ENCODE measurements at regions not wholly inside any gene's neighbourhood (a gene's known extent, or its start where the extent isn't known, plus 50 kb on each side); places are given as distances from the start of the nearest gene placed in this dataset.

DNA sequence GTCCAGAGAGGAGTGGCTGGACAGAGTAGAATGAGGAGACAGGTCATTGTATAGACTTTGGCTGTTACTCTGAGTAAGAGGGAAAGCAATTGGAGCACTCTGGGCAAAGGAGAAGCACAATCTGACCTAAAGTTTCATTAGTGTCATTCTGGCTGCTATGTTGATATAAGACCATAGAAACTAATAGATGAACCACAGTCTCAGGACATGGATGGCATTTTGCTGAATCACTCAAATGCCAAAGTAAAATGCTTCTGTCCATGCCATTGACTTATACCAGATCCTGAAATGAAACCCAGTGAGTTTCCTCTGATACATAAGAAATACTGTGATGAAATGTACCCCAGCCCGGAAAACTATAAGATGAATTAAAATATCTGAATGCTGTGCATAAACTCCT lies 65.8 kb upstream of the COCH start:
- H2AFZ ChIP-seq (ENCODE audit: low read depth, low read length): no peak overlapping the region
- H3K9me3 ChIP-seq (ENCODE audit: insufficient read depth, low read depth, low read length): no peaks in the 10 kb centered on the region
- Mint-ChIP-seq H3K36me3 (ENCODE audit: low read depth, unreplicated experiment) (no peaks in the 10 kb centered on the region), H3K9me3 (ENCODE audit: unreplicated experiment) (no peaks in the 10 kb centered on the region), H3K4me3 (ENCODE audit: unreplicated experiment) (no peak overlapping the region), H3K27ac (ENCODE audit: unreplicated experiment) (peak overlapping the region; percentile 19), H3K4me1 (ENCODE audit: low read depth, unreplicated experiment) (peaks cover 6% of the 10 kb centered on the region), H3K27me3 (ENCODE audit: low read depth, unreplicated experiment) (no peaks in the 10 kb centered on the region)
- FAIRE-seq: no peak
- no peak for TF ChIP-seq EZH2 (IDR thresholded peaks at IDR 0.05; ENCODE audit: insufficient read depth, low read length)
- TF ChIP-seq, protein P1, sequence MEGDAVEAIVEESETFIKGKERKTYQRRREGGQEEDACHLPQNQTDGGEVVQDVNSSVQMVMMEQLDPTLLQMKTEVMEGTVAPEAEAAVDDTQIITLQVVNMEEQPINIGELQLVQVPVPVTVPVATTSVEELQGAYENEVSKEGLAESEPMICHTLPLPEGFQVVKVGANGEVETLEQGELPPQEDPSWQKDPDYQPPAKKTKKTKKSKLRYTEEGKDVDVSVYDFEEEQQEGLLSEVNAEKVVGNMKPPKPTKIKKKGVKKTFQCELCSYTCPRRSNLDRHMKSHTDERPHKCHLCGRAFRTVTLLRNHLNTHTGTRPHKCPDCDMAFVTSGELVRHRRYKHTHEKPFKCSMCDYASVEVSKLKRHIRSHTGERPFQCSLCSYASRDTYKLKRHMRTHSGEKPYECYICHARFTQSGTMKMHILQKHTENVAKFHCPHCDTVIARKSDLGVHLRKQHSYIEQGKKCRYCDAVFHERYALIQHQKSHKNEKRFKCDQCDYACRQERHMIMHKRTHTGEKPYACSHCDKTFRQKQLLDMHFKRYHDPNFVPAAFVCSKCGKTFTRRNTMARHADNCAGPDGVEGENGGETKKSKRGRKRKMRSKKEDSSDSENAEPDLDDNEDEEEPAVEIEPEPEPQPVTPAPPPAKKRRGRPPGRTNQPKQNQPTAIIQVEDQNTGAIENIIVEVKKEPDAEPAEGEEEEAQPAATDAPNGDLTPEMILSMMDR (IDR thresholded peaks at IDR 0.05; ENCODE audit: insufficient read depth, low read depth, low read length): no peak
- H3K4me3 ChIP-seq (ENCODE audit: insufficient read depth, low read depth, low read length): no peak overlapping the region
- peak; percentile 4 for DNase-seq (ENCODE audit: low read depth)
- H3K4me2 ChIP-seq (ENCODE audit: low read length): no peak overlapping the region
- H3K27me3 ChIP-seq (ENCODE audit: insufficient read depth, low read length): no peaks in the 10 kb centered on the region
- H4K20me1 ChIP-seq (ENCODE audit: insufficient read depth, low read length): no peaks in the 10 kb centered on the region
- no peaks in the 10 kb centered on the region for H3K36me3 ChIP-seq (ENCODE audit: insufficient read depth, low read length)
- no peak overlapping the region for H3K27ac ChIP-seq (ENCODE audit: low read depth, low read length)
- no peaks in the 10 kb centered on the region for H3K79me2 ChIP-seq (ENCODE audit: insufficient read depth, low read length)
- H3K9ac ChIP-seq (ENCODE audit: low read length): no peak overlapping the region
- H3K4me1 ChIP-seq (ENCODE audit: insufficient read depth, low read length): no peaks in the 10 kb centered on the region

DNA sequence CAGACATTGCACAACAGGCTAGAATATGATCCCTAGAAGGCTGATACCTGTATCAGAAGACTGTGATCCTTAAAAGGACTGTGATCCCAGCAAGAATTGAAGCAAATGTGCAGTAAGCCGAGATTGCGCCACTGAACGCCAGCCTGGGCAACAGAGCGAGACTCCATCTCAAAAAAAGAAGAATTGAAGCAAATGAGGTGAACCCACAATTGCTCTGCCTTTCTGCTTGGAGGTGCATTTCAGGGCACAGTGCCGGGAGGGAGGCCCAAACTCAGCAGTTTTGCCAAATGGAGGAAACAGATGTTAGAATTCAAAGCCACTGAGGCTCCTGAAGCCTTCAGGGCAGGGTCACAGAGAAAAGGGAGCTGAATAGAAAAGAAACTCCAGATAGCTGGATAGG lies 61.1 kb upstream of the COCH start:
- Histone ChIP-seq H2AFZ (ENCODE audit: low read depth, low read length) (no peak overlapping the region), H3K79me2 (ENCODE audit: insufficient read depth, low read length) (no peaks in the 10 kb centered on the region), H3K27ac (ENCODE audit: low read depth, low read length) (no peak overlapping the region), H3K9ac (ENCODE audit: low read length) (no peak overlapping the region), H3K27me3 (ENCODE audit: insufficient read depth, low read length) (no peaks in the 10 kb centered on the region), H3K4me2 (ENCODE audit: low read length) (no peak overlapping the region), H3K9me3 (ENCODE audit: insufficient read depth, low read depth, low read length) (no peaks in the 10 kb centered on the region), H4K20me1 (ENCODE audit: insufficient read depth, low read length) (no peaks in the 10 kb centered on the region), H3K4me3 (ENCODE audit: insufficient read depth, low read depth, low read length) (no peak overlapping the region), H3K4me1 (ENCODE audit: insufficient read depth, low read length) (no peaks in the 10 kb centered on the region), H3K36me3 (ENCODE audit: insufficient read depth, low read length) (no peaks in the 10 kb centered on the region)
- Mint-ChIP-seq H3K9me3 (ENCODE audit: unreplicated experiment) (peaks cover 2% of the 10 kb centered on the region), H3K4me3 (ENCODE audit: unreplicated experiment) (no peak overlapping the region), H3K36me3 (ENCODE audit: low read depth, unreplicated experiment) (no peaks in the 10 kb centered on the region), H3K27ac (ENCODE audit: unreplicated experiment) (no peak overlapping the region), H3K27me3 (ENCODE audit: low read depth, unreplicated experiment) (no peaks in the 10 kb centered on the region), H3K4me1 (ENCODE audit: low read depth, unreplicated experiment) (peaks cover 6% of the 10 kb centered on the region)
- DNase-seq (ENCODE audit: low read depth) (no peak), FAIRE-seq (no peak)
- TF ChIP-seq, protein P1 (IDR thresholded peaks at IDR 0.05; ENCODE audit: insufficient read depth, low read depth, low read length): no peak
- TF ChIP-seq EZH2 (IDR thresholded peaks at IDR 0.05; ENCODE audit: insufficient read depth, low read length): no peak

DNA sequence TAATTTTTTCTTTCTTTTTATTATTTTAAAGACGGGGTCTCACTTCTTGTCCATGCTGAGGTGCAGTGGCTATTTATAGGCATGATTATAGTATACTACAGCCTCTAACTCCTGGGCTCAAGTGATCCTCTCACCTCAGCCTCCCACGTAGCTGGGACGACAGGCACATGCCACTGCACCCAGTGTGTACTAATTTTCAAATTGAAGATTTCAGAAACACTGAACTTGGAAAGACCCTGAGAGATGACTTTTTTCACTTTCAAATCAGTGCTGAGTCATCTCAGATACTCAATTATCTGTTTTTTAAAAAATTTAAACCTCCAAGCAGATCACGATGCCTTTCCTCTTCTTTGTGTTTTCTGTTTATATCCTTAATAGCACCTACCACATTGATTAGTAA lies 53.7 kb upstream of the COCH start:
- Histone ChIP-seq H3K27ac (ENCODE audit: low read depth, low read length) (no peak overlapping the region), H4K20me1 (ENCODE audit: insufficient read depth, low read length) (no peaks in the 10 kb centered on the region), H3K4me2 (ENCODE audit: low read length) (no peak overlapping the region), H3K9me3 (ENCODE audit: insufficient read depth, low read depth, low read length) (no peaks in the 10 kb centered on the region), H3K36me3 (ENCODE audit: insufficient read depth, low read length) (no peaks in the 10 kb centered on the region), H3K27me3 (ENCODE audit: insufficient read depth, low read length) (no peaks in the 10 kb centered on the region), H3K79me2 (ENCODE audit: insufficient read depth, low read length) (no peaks in the 10 kb centered on the region), H3K9ac (ENCODE audit: low read length) (no peak overlapping the region), H2AFZ (ENCODE audit: low read depth, low read length) (no peak overlapping the region), H3K4me3 (ENCODE audit: insufficient read depth, low read depth, low read length) (no peak overlapping the region), H3K4me1 (ENCODE audit: insufficient read depth, low read length) (no peaks in the 10 kb centered on the region)
- DNase-seq (ENCODE audit: low read depth): no peak
- no peak overlapping the region for H3K27ac Mint-ChIP-seq (ENCODE audit: unreplicated experiment)
- no peaks in the 10 kb centered on the region for H3K4me1 Mint-ChIP-seq (ENCODE audit: low read depth, unreplicated experiment)
- no peak for TF ChIP-seq EZH2 (IDR thresholded peaks at IDR 0.05; ENCODE audit: insufficient read depth, low read length)
- TF ChIP-seq, protein P1 (IDR thresholded peaks at IDR 0.05; ENCODE audit: insufficient read depth, low read depth, low read length): no peak
- no peaks in the 10 kb centered on the region for H3K27me3 Mint-ChIP-seq (ENCODE audit: low read depth, unreplicated experiment)
- FAIRE-seq: no peak
- H3K9me3 Mint-ChIP-seq (ENCODE audit: unreplicated experiment): peaks cover 6% of the 10 kb centered on the region
- H3K36me3 Mint-ChIP-seq (ENCODE audit: low read depth, unreplicated experiment): no peaks in the 10 kb centered on the region
- H3K4me3 Mint-ChIP-seq (ENCODE audit: unreplicated experiment): no peak overlapping the region
